ENCODE measurements at regions not wholly inside any gene's neighbourhood (a gene's known extent, or its start where the extent isn't known, plus 50 kb on each side); places are given as distances from the start of the nearest gene placed in this dataset.

DNA sequence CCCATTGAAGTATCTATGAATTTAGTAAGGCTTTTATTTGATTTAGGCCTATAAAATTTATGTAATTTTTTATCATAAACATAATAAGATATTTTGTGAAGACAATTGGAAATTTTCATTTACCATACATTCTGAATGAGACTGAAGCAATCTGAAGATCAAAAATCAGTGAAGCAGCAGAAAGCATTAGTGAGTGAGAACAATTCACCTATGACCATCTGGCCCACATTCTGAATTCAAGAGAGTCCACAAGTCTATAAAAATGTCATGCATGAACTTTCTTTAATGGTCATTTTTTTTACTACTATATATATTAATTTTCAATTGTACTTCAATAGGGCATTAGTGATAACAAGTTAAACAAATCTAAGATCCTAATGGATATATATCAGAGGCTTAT lies 1026.6 kb upstream of the MAP3K7 start:
- Mint-ChIP-seq H3K9me3 (peaks cover 10% of the 10 kb centered on the region), H3K27me3 (ENCODE audit: low read depth) (no peaks in the 10 kb centered on the region), H3K4me1 (peaks cover 20% of the 10 kb centered on the region), H3K27ac (no peak overlapping the region), H3K36me3 (no peaks in the 10 kb centered on the region), H3K4me3 (no peak overlapping the region)
- TF ChIP-seq, protein P1, sequence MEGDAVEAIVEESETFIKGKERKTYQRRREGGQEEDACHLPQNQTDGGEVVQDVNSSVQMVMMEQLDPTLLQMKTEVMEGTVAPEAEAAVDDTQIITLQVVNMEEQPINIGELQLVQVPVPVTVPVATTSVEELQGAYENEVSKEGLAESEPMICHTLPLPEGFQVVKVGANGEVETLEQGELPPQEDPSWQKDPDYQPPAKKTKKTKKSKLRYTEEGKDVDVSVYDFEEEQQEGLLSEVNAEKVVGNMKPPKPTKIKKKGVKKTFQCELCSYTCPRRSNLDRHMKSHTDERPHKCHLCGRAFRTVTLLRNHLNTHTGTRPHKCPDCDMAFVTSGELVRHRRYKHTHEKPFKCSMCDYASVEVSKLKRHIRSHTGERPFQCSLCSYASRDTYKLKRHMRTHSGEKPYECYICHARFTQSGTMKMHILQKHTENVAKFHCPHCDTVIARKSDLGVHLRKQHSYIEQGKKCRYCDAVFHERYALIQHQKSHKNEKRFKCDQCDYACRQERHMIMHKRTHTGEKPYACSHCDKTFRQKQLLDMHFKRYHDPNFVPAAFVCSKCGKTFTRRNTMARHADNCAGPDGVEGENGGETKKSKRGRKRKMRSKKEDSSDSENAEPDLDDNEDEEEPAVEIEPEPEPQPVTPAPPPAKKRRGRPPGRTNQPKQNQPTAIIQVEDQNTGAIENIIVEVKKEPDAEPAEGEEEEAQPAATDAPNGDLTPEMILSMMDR (IDR thresholded peaks at IDR 0.05; ENCODE audit: unreplicated experiment): no peak
- DNase-seq (ENCODE audit: low spot score in 2 of 2, unreplicated experiment in 2 of 2): no peak

DNA sequence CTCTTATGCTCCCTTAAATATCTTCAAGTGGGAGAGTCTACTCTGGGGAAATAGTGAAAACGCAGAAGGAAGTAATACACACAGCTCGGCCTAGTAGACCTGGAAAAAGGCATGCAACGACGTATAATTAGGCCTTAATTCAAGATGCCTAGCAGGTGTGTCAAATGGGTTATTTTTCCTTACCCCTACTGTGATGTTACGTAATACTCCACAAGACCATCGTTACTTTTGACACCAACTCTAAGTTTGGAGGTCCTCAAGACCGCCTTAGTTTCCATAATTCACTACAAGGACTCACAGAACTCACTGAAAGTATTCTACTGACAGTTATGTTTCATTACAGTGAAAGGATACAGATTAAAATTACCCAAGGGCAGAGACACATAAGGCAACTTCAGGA lies 1024.3 kb upstream of the MAP3K7 start:
- Mint-ChIP-seq H3K36me3 (no peaks in the 10 kb centered on the region), H3K4me1 (peaks cover 26% of the 10 kb centered on the region), H3K27me3 (ENCODE audit: low read depth) (no peaks in the 10 kb centered on the region), H3K27ac (no peak overlapping the region), H3K9me3 (peaks cover 10% of the 10 kb centered on the region), H3K4me3 (no peak overlapping the region)
- TF ChIP-seq, protein P1 (IDR thresholded peaks at IDR 0.05; ENCODE audit: unreplicated experiment): no peak
- no peak for DNase-seq (ENCODE audit: low spot score in 2 of 2, unreplicated experiment in 2 of 2)

DNA sequence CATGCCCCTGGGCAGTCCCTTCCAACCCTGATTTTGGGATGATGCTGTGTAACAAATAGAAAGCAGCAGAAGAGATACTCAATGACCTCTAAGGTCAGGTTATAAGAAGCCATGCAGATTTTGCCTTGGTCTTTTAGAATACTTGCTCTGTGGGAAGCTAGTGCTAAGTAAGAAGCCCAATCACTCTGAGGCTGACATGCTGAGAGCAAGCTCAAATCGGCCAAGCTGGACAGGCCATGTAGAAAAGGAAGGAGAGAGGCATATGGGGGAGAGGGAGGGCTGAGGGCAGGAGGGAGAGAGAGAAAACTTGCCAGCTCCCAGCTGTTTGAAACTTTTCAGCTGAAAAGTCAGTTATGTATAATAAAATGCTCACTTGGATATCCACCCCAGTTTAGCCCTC lies 1021.6 kb upstream of the MAP3K7 start:
- peaks cover 26% of the 10 kb centered on the region for H3K4me1 Mint-ChIP-seq
- peaks cover 6% of the 10 kb centered on the region for H3K9me3 Mint-ChIP-seq
- no peaks in the 10 kb centered on the region for H3K36me3 Mint-ChIP-seq
- TF ChIP-seq, protein P1 (IDR thresholded peaks at IDR 0.05; ENCODE audit: unreplicated experiment): no peak
- DNase-seq (ENCODE audit: low spot score in 2 of 2, unreplicated experiment in 2 of 2): no peak
- H3K27me3 Mint-ChIP-seq (ENCODE audit: low read depth): no peaks in the 10 kb centered on the region
- no peak overlapping the region for H3K4me3 Mint-ChIP-seq
- H3K27ac Mint-ChIP-seq: peak overlapping the region; percentile 45

DNA sequence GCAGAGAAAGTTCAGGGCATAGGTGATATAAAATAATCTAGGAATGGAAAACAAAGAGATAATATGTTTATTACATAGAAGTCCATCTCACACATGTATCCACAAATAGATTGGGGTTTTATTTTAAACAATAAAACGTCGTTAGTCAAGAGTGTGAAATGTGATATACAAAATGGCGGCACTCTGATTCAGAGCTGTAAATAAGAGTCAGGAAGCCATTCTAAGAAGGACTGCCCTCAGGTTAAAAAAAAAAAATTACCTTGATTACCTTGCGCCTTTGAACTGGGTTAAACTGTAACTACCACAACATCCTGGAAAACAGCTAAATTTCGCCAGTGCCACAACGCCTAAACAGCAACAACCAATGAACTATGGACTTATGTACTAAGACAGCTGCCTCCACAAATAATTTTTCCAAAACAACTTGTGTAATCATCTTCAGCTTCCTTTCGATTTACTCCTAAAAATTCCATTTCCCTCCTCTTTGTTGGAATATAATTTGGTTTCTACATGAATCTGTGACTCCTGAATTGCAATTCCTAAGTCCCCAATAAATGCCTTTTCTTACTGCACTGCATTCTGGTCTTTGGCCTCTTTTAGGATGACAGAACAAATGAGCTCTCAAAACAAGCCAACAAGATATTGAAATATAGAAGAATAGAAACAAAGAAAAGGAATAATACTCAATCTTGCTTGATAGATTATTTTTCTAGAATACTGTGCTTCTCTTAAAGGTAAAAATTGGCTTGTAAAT lies 1019.5 kb upstream of the MAP3K7 start:
- Mint-ChIP-seq H3K27ac (no peak overlapping the region), H3K27me3 (ENCODE audit: low read depth) (no peaks in the 10 kb centered on the region), H3K4me1 (peaks cover 26% of the 10 kb centered on the region), H3K9me3 (peaks cover 9% of the 10 kb centered on the region), H3K36me3 (no peaks in the 10 kb centered on the region), H3K4me3 (no peak overlapping the region)
- TF ChIP-seq, protein P1 (IDR thresholded peaks at IDR 0.05; ENCODE audit: unreplicated experiment): no peak
- DNase-seq (ENCODE audit: low spot score in 2 of 2, unreplicated experiment in 2 of 2): no peak

DNA sequence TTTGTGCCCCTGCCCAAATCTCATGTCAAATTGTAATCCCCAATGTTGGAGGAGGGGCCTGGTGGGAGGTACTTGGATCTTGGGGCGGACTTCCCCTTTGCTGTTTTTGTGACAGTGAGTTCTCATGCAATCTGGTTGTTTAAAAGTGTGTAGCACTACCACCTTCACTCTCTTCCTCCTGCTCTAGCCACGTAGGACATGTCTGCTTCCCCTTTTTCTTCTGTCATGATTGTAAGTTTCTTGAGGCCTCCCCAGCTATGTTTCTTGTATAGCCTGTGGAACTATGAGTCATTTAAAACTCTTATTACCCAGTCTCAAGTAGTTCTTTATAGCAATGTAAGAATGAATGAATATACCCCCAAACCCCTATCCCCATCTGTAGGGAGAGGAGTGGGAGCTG lies 1013.7 kb upstream of the MAP3K7 start:
- Mint-ChIP-seq H3K36me3 (no peaks in the 10 kb centered on the region), H3K27me3 (ENCODE audit: low read depth) (no peaks in the 10 kb centered on the region), H3K9me3 (peaks cover 9% of the 10 kb centered on the region), H3K4me1 (no peaks in the 10 kb centered on the region), H3K27ac (no peak overlapping the region), H3K4me3 (no peak overlapping the region)
- TF ChIP-seq, protein P1 (IDR thresholded peaks at IDR 0.05; ENCODE audit: unreplicated experiment): no peak
- DNase-seq (ENCODE audit: low spot score in 2 of 2, unreplicated experiment in 2 of 2): no peak
